Pancreas (tissue), 10 donors: ENCODE measurements at regions not wholly inside any gene's neighbourhood (a gene's known extent, or its start where the extent isn't known, plus 50 kb on each side); places are given as distances from the start of the nearest gene placed in this dataset.
A peak's percentile ranks its signal among the peaks of the same experiment; 100 is the strongest.
"Not testable (repeated sequence)": the region's sequence is repeated elsewhere in the genome, so short reads cannot be mapped to it uniquely, and the experiment has no call there.

Experiments used
- ATAC-seq, 4 donors: fragments of 200-7000 bp; cut with Tn5 transposase; one replicate each; pipeline versions ENCODE4 v1.8.0 to v1.9.1; 2020; ENCODE audit warnings: mild to moderate bottlenecking in 4 of 4, moderate library complexity in 4 of 4
- DNase-seq, 6 donors: peaks; one replicate each; pipeline ENCODE4 v3.0.0-alpha.2; 2020
- FAIRE-seq: peaks from 2 replicates; lab custom pipeline; 2012; peaks lifted over from hg19 to GRCh38; lab: Jason Lieb, UNC
- H3K27ac ChIP-seq, 4 donors: fragments of 200-600 bp; sonication (generic); 1 replicate in 3 of 4; 2 replicates in 1 of 4; pipeline versions ENCODE4 v1.5.0 to v1.8.0; 2020
- H3K27me3 ChIP-seq, 4 donors: fragments of 200-600 bp; one replicate each; pipeline ENCODE4 v1.8.0; 2021
- H3K36me3 ChIP-seq, 3 donors: fragments of 200-600 bp; sonication (generic) in 1 of 3; one replicate each; pipeline versions ENCODE4 v1.5.0 to v1.8.0; 2020 to 2021
- H3K4me1 ChIP-seq, 3 donors: fragments of 200-600 bp; one replicate each; pipeline ENCODE4 v1.8.0; 2021
- H3K4me3 ChIP-seq, 4 donors: fragments of 200-600 bp; sonication (generic) in 2 of 4; one replicate each; pipeline versions ENCODE4 v1.5.0 to v1.8.0; 2020 to 2021
- H3K9me3 ChIP-seq, 4 donors: fragments of 200-600 bp; one replicate each; pipeline ENCODE4 v1.8.0; 2021
- CTCF ChIP-seq, 4 donors: fragments of 200-600 bp; sonication (generic) in 3 of 4; IDR thresholded peaks; one replicate each; pipeline versions ENCODE4 v1.5.0 to v1.8.0; 2021; ENCODE audit warnings: antibody characterized with exemption in 4 of 4
- WGBS, 2 donors: extraction: QIAGEN DNeasy Blood & Tissue Kit; methylation state at CpG; one replicate each; pipeline ENCODE4 v1.1.7; 2013; 5-methylcytosine and 5-hydroxymethylcytosine counted together
- intact Hi-C, 3 donors: fragments of 100-400 bp; cut with DNase I; formaldehyde crosslinking; loops; one replicate each; pipeline versions ENCODE4 v1.11.1 to v1.14.2; 2022
- donor health status: healthy with polysubstance abuse.
- donor health status: DM: no; HTN: no; CAD: no; lungs with moderate emphysema.
- donor health status: DM: no; HTN: no; CAD: no.
- donor health status: control.
- donor health status: control.
- donor health status: Bipolar disorder and iron deficiency.
- donor health status: DM: yes; HTN: yes; CAD: no.
- donor health status: DM: no; HTN: no; CAD: no.
- donor health status: DM: no; HTN: no; CAD: no.
- donor health status: DM: yes; HTN: yes; CAD: no.

GRCh38 chr21:16457498-16457897 lies 727.7 kb downstream of the USP25 start:
- Histone ChIP-seq H3K36me3 (no peaks in the 10 kb centered on the region), H3K27ac (no peak overlapping the region), H3K9me3 (no peaks in the 10 kb centered on the region), H3K27me3 (no peaks in the 10 kb centered on the region), H3K4me1 (no peaks in the 10 kb centered on the region), H3K4me3 (no peak overlapping the region)
- TF ChIP-seq CTCF (IDR thresholded peaks at IDR 0.05) = no peak
- ATAC-seq (no peak), FAIRE-seq (no peak), DNase-seq (no peak)
- 89 to 94% methylated on average over 5 of the region's 5 CpGs for WGBS, 2 donors
- intact Hi-C loops = no loop called here

- intact Hi-C loops = no loop called here
- Histone ChIP-seq H3K9me3 (no peaks in the 10 kb centered on the region), H3K4me3 (no peak overlapping the region), H3K4me1 (no peaks in the 10 kb centered on the region), H3K27ac (no peak overlapping the region), H3K27me3 (no peaks in the 10 kb centered on the region), H3K36me3 (no peaks in the 10 kb centered on the region)
- ATAC-seq = no peak
- DNase-seq = no peak
- no peak for TF ChIP-seq CTCF (IDR thresholded peaks at IDR 0.05)
- 74 to 83% methylated on average over 2 of the region's 2 CpGs for WGBS, 2 donors
- no peak for FAIRE-seq
Observed at GRCh38 chr21:16460936-16461335, 731.2 kb downstream of the USP25 start.

GRCh38 chr21:16464211-16464889 lies 734.6 kb downstream of the USP25 start:
- H3K27ac ChIP-seq, FAIRE-seq, H3K4me1 ChIP-seq, intact Hi-C loops, H3K9me3 ChIP-seq, H3K4me3 ChIP-seq, H3K27me3 ChIP-seq, H3K36me3 ChIP-seq, DNase-seq, ATAC-seq: not testable (repeated sequence)
- WGBS, 2 donors = 74 to 90% methylated on average over 3 of the region's 3 CpGs

GRCh38 chr21:16468184-16468583 lies 738.4 kb downstream of the USP25 start:
- Histone ChIP-seq H3K4me3 (no peak overlapping the region), H3K36me3 (no peaks in the 10 kb centered on the region), H3K27ac (no peak overlapping the region), H3K9me3 (no peaks in the 10 kb centered on the region), H3K27me3 (no peaks in the 10 kb centered on the region), H3K4me1 (no peaks in the 10 kb centered on the region)
- DNase-seq (no peak), FAIRE-seq (no peak), ATAC-seq (no peak)
- WGBS, 2 donors = 84 to 97% methylated on average over 2 of the region's 2 CpGs
- TF ChIP-seq CTCF (IDR thresholded peaks at IDR 0.05) = no peak
- intact Hi-C loops = no loop called here

- Histone ChIP-seq H3K27me3 (no peaks in the 10 kb centered on the region), H3K9me3 (no peaks in the 10 kb centered on the region), H3K27ac (no peak overlapping the region), H3K36me3 (no peaks in the 10 kb centered on the region), H3K4me1 (no peaks in the 10 kb centered on the region), H3K4me3 (no peak overlapping the region)
- no peak for FAIRE-seq
- no peak for DNase-seq
- intact Hi-C loops = no loop called here
- no peak for TF ChIP-seq CTCF (IDR thresholded peaks at IDR 0.05)
- WGBS, 2 donors = 51 to 65% methylated on average over 2 of the region's 2 CpGs
- ATAC-seq = peak in 1 of 4 donors; percentile 37
Observed at GRCh38 chr21:16473988-16474387, 744.2 kb downstream of the USP25 start.
